GM19463 (cell line): ENCODE measurements at regions not wholly inside any gene's neighbourhood (a gene's known extent, or its start where the extent isn't known, plus 50 kb on each side); places are given as distances from the start of the nearest gene placed in this dataset.

ENCODE experiments used
- ATAC-seq: cut with Tn5 transposase; IDR thresholded peaks from one replicate; pipeline ENCODE4 v1.9.1; 2021; ENCODE audit warnings: mild to moderate bottlenecking, moderate library complexity; ENCODE audit not compliant: unreplicated experiment

- no peak for ATAC-seq
Measured at GRCh38 chr21:41596241-41596925, 88.4 kb upstream of the TMPRSS2 start.

- no peak for ATAC-seq
Measured at GRCh38 chr21:41594268-41594667, 86.3 kb upstream of the TMPRSS2 start.

GRCh38 chr21:41593760-41594138, 85.8 kb upstream of the TMPRSS2 start:
- no peak for ATAC-seq

- ATAC-seq = no peak
Measured at GRCh38 chr21:41593051-41593759, 85.2 kb upstream of the TMPRSS2 start.

GRCh38 chr21:41589620-41590175, 81.7 kb upstream of the TMPRSS2 start:
- ATAC-seq = no peak

- ATAC-seq = no peak
Measured at GRCh38 chr21:41589131-41589530, 81.2 kb upstream of the TMPRSS2 start.

- ATAC-seq = no peak
Measured at GRCh38 chr21:41585199-41585994, 77.4 kb upstream of the TMPRSS2 start.

GRCh38 chr21:41584603-41585176, 76.7 kb upstream of the TMPRSS2 start:
- ATAC-seq = no peak

GRCh38 chr21:41583274-41583790, 75.4 kb upstream of the TMPRSS2 start:
- no peak for ATAC-seq

- no peak for ATAC-seq
Measured at GRCh38 chr21:41582866-41583265, 74.9 kb upstream of the TMPRSS2 start.

GRCh38 chr21:41582298-41582840, 74.4 kb upstream of the TMPRSS2 start:
- no peak for ATAC-seq

- ATAC-seq = no peak
Measured at GRCh38 chr21:41581592-41582228, 73.8 kb upstream of the TMPRSS2 start.

- no peak for ATAC-seq
Measured at GRCh38 chr21:41580758-41581554, 73.0 kb upstream of the TMPRSS2 start.

- no peak for ATAC-seq
Measured at GRCh38 chr21:41579692-41580091, 71.7 kb upstream of the TMPRSS2 start.

- no peak for ATAC-seq
Measured at GRCh38 chr21:41578716-41579115, 70.8 kb upstream of the TMPRSS2 start.

- ATAC-seq = no peak
Measured at GRCh38 chr21:41578083-41578482, 70.1 kb upstream of the TMPRSS2 start.

GRCh38 chr21:41576013-41576615, 68.2 kb upstream of the TMPRSS2 start:
- ATAC-seq = no peak

- ATAC-seq = no peak
Measured at GRCh38 chr21:41573902-41574690, 66.1 kb upstream of the TMPRSS2 start.
